Gastrocnemius medialis (tissue), 4 donors: ENCODE measurements at regions not wholly inside any gene's neighbourhood (a gene's known extent, or its start where the extent isn't known, plus 50 kb on each side); places are given as distances from the start of the nearest gene placed in this dataset.

Experiments used
- ATAC-seq, 2 donors: fragments of 150-250 bp; one replicate each; pipeline ENCODE4 v1.9.1; 2016
- DNase-seq, 2 donors: peaks; one replicate each; pipeline ENCODE4 v3.0.0-alpha.2; 2019
- H3K27ac ChIP-seq, 4 donors: fragments of 200-600 bp; sonication (generic); 1 replicate in 1 of 4; 2 replicates in 3 of 4; pipeline ENCODE4 v1.5.1; 2016 to 2018; ENCODE audit warnings: mild to moderate bottlenecking in 2 of 4, moderate library complexity in 1 of 4
- H3K27me3 ChIP-seq, 3 donors: fragments of 200-600 bp; sonication (generic) in 2 of 3; 1 replicate in 1 of 3; 2 replicates in 2 of 3; pipeline versions ENCODE4 v1.5.1 to v1.6.0; 2016 to 2019; ENCODE audit warnings: mild to moderate bottlenecking in 1 of 3, moderate library complexity in 1 of 3
- H3K36me3 ChIP-seq, 2 donors: fragments of 200-600 bp; sonication (generic) in 1 of 2; one replicate each; pipeline ENCODE4 v1.5.1; 2017 to 2018
- H3K4me1 ChIP-seq, 2 donors: fragments of 200-600 bp; sonication (generic) in 1 of 2; one replicate each; pipeline ENCODE4 v1.5.1; 2016 to 2017; ENCODE audit warnings: mild to moderate bottlenecking in 2 of 2
- H3K4me3 ChIP-seq, 4 donors: fragments of 200-600 bp; sonication (generic) in 3 of 4; 1 replicate in 1 of 4; 2 replicates in 3 of 4; pipeline ENCODE4 v1.5.1; 2016 to 2019; ENCODE audit warnings: mild to moderate bottlenecking in 2 of 4
- H3K9me3 ChIP-seq, 3 donors: fragments of 200-600 bp; sonication (generic) in 2 of 3; 1 replicate in 1 of 3; 2 replicates in 2 of 3; pipeline ENCODE4 v1.5.1; 2016 to 2019
- POLR2A ChIP-seq, 2 donors: fragments of 450-650 bp; IDR thresholded peaks; one replicate each; pipeline ENCODE4 v1.6.1; 2017; ENCODE audit warnings: antibody characterized with exemption in 2 of 2, mild to moderate bottlenecking in 2 of 2, moderate library complexity in 2 of 2
- in situ Hi-C, 4 donors: fragments of 200-750 bp; cut with MboI; loops; one replicate each; pipeline versions ENCODE4 v1.15.0 to v1.8.0; 2017; ENCODE audit warnings: low sequenced_read_pairs in 4 of 4
- intact Hi-C: fragments of 100-400 bp; cut with DNase I; formaldehyde crosslinking; loops from one replicate; pipeline ENCODE4 v1.15.1; 2023; ENCODE audit warnings: low total_unique reads
- TF ChIP-seq, protein P1 (sequence below), 5 experiments: fragments of 450-650 bp in 3 of 5; fragments of 200-600 bp in 2 of 5; sonication (generic) in 2 of 5; IDR thresholded peaks in 4 of 5; conservative IDR thresholded peaks in 1 of 5; 1 replicate in 4 of 5; 2 replicates in 1 of 5; pipeline ENCODE4 v1.5.1; 2016 to 2019; ENCODE audit warnings: antibody characterized with exemption in 5 of 5, mild to moderate bottlenecking in 3 of 5, moderate library complexity in 3 of 5

GRCh38 chr4:187317799-187318198 is 594.1 kb upstream of the FAT1 start:
- no peak for ATAC-seq
- intact Hi-C loops = no loop called here
- no peaks in the 10 kb centered on the region for H3K9me3 ChIP-seq
- no peak for DNase-seq
- H3K4me1 ChIP-seq = no peaks in the 10 kb centered on the region
- in situ Hi-C loops = no loop called here
- TF ChIP-seq, protein P1, sequence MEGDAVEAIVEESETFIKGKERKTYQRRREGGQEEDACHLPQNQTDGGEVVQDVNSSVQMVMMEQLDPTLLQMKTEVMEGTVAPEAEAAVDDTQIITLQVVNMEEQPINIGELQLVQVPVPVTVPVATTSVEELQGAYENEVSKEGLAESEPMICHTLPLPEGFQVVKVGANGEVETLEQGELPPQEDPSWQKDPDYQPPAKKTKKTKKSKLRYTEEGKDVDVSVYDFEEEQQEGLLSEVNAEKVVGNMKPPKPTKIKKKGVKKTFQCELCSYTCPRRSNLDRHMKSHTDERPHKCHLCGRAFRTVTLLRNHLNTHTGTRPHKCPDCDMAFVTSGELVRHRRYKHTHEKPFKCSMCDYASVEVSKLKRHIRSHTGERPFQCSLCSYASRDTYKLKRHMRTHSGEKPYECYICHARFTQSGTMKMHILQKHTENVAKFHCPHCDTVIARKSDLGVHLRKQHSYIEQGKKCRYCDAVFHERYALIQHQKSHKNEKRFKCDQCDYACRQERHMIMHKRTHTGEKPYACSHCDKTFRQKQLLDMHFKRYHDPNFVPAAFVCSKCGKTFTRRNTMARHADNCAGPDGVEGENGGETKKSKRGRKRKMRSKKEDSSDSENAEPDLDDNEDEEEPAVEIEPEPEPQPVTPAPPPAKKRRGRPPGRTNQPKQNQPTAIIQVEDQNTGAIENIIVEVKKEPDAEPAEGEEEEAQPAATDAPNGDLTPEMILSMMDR (IDR thresholded peaks at IDR 0.05 in 4 of 5, conservative IDR thresholded peaks at IDR 0.05 in 1 of 5) = no peak
- TF ChIP-seq POLR2A (IDR thresholded peaks at IDR 0.05) = no peak
- no peaks in the 10 kb centered on the region for H3K27me3 ChIP-seq
- no peak overlapping the region for H3K4me3 ChIP-seq
- H3K36me3 ChIP-seq = no peaks in the 10 kb centered on the region
- H3K27ac ChIP-seq = no peak overlapping the region

- intact Hi-C loops (no loop called here), in situ Hi-C loops (no loop called here)
- Histone ChIP-seq H3K27me3 (no peaks in the 10 kb centered on the region), H3K9me3 (no peaks in the 10 kb centered on the region), H3K36me3 (no peaks in the 10 kb centered on the region), H3K27ac (no peak overlapping the region), H3K4me1 (no peaks in the 10 kb centered on the region), H3K4me3 (no peak overlapping the region)
- DNase-seq (no peak), ATAC-seq (no peak)
- TF ChIP-seq, protein P1 (IDR thresholded peaks at IDR 0.05 in 4 of 5, conservative IDR thresholded peaks at IDR 0.05 in 1 of 5) = no peak
- no peak for TF ChIP-seq POLR2A (IDR thresholded peaks at IDR 0.05)
Measured at GRCh38 chr4:187321711-187322110, 598.1 kb upstream of the FAT1 start.

DNA sequence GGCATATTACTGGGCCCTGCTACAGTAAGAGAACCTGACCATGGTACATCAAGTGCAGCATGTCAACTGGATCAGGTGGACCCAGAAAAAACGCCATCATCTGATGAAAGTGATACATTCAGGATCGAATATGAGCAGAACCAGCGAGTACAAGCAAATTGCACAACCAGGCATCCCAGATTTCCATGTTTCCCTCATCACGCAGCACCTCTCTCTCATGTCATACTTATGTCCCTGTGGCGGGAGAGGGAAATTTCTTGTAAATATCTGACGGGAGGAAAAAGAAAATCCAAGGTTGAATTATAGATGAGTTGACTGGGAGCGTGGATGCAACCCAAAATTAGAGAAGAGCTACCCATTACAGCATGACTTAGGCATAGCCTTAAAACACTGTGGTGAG is 608.5 kb upstream of the FAT1 start:
- H3K27ac ChIP-seq = no peak overlapping the region
- intact Hi-C loops = no loop called here
- no peaks in the 10 kb centered on the region for H3K36me3 ChIP-seq

GRCh38 chr4:187333151-187333550 is 609.5 kb upstream of the FAT1 start:
- H3K27ac ChIP-seq = no peak overlapping the region
- no peak for ATAC-seq
- no peak overlapping the region for H3K4me3 ChIP-seq
- in situ Hi-C loops (no loop called here), intact Hi-C loops (no loop called here)
- TF ChIP-seq, protein P1 (IDR thresholded peaks at IDR 0.05 in 4 of 5, conservative IDR thresholded peaks at IDR 0.05 in 1 of 5) = no peak
- TF ChIP-seq POLR2A (IDR thresholded peaks at IDR 0.05) = no peak
- DNase-seq = no peak
- H3K36me3 ChIP-seq = no peaks in the 10 kb centered on the region
- no peaks in the 10 kb centered on the region for H3K9me3 ChIP-seq
- H3K27me3 ChIP-seq = no peaks in the 10 kb centered on the region
- H3K4me1 ChIP-seq = no peaks in the 10 kb centered on the region

More for the DNA sequence above, 608.5 kb upstream of the FAT1 start:
- no peak for ATAC-seq
- Histone ChIP-seq H3K4me1 (no peaks in the 10 kb centered on the region), H3K4me3 (no peak overlapping the region), H3K27me3 (no peaks in the 10 kb centered on the region), H3K9me3 (no peaks in the 10 kb centered on the region)
- in situ Hi-C loops = no loop called here
- no peak for DNase-seq
- TF ChIP-seq, protein P1 (IDR thresholded peaks at IDR 0.05 in 4 of 5, conservative IDR thresholded peaks at IDR 0.05 in 1 of 5) = no peak
- no peak for TF ChIP-seq POLR2A (IDR thresholded peaks at IDR 0.05)

GRCh38 chr4:187335339-187335738 is 611.7 kb upstream of the FAT1 start:
- intact Hi-C loops = no loop called here
- Histone ChIP-seq H3K36me3 (no peaks in the 10 kb centered on the region), H3K9me3 (no peaks in the 10 kb centered on the region), H3K4me3 (no peak overlapping the region), H3K4me1 (no peaks in the 10 kb centered on the region), H3K27ac (no peak overlapping the region), H3K27me3 (no peaks in the 10 kb centered on the region)
- in situ Hi-C loops = no loop called here
- ATAC-seq (no peak), DNase-seq (no peak)
- TF ChIP-seq, protein P1 (IDR thresholded peaks at IDR 0.05 in 4 of 5, conservative IDR thresholded peaks at IDR 0.05 in 1 of 5) = no peak
